ENCODE measurements at regions not wholly inside any gene's neighbourhood (a gene's known extent, or its start where the extent isn't known, plus 50 kb on each side); places are given as distances from the start of the nearest gene placed in this dataset.
A peak's percentile ranks its signal among the peaks of the same experiment; 100 is the strongest.
"Not testable (repeated sequence)": the region's sequence is repeated elsewhere in the genome, so short reads cannot be mapped to it uniquely, and the experiment has no call there.

DNA sequence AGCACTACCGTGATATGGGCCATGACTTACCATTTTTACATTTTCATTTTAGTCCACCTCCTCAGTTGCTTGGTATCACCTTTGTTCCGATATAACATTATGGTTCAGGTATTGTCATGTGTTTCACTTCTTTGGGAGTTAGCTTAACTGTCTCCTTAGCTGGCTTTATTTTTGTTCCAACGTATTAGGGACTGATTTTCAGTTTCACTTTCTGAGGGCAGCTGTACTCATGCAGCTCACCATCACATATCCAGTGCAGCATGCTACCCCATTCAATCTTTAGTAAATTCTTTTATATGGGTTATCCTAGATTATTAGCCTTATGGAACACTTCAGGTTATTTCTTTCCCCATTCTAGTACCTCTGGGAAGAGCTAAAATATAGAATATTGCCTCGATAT is 362.2 kb upstream of the IRAK1BP1 start:
- DNase-seq (ENCODE audit: low spot score) = no peak

DNA sequence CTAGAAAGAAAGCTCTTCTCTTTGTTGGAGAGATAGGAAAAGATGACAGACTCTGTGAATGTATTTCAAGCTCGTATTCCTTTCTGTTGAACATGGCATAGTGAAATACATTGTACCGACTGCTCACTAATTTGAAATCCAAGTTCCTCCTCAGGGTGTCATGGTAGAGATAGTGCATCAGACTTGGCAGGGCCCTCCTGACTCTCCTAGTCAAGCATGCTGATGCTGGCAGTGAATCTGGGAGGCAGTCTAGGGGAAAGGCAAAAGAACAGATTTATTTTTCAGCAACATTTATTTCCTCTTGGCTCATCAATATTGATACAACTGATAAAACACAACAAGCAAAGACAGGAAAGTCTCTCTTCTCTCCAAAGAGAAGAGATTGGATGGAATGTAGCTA is 356.3 kb upstream of the IRAK1BP1 start:
- DNase-seq (ENCODE audit: low spot score) = no peak

DNA sequence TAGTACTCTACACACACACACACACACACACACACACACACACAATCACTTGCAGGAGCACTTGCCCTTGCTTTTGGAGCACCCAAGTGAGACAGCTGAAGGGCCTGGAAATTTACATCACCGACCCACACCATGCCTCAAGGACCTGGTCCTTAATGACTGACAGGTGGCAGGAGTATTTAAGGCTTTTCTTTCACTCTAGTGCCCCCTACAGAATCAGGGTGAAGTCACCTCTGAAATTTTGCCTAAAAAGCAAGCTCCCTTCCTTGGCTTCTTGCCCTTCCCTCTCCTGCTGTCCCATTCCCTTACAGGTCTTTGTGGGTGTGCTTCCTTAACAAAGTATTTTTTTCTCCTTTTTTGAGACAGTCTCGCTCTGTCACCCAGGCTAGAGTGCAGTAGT is 353.5 kb upstream of the IRAK1BP1 start:
- peak; percentile 18 for DNase-seq (ENCODE audit: low spot score)

DNA sequence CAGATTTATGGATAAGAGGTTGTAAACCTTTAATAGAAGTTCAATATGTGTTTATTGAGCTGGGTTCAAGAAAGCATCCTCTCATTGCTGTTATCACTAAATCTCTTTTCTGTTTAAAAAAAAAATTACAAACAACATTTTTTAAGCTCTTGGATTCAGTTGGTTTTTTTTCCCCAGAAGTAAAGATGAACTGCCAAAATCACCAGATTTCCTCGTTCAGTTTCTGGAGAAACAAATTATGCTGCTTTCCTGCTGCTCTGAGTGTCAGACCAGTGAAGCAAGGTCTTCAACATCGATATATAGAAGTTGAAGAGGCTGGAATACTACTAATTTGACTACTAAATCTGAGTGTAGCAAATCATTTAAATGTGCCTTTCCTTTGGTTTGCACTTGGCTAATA is 352.1 kb upstream of the IRAK1BP1 start:
- DNase-seq (ENCODE audit: low spot score) = no peak

DNA sequence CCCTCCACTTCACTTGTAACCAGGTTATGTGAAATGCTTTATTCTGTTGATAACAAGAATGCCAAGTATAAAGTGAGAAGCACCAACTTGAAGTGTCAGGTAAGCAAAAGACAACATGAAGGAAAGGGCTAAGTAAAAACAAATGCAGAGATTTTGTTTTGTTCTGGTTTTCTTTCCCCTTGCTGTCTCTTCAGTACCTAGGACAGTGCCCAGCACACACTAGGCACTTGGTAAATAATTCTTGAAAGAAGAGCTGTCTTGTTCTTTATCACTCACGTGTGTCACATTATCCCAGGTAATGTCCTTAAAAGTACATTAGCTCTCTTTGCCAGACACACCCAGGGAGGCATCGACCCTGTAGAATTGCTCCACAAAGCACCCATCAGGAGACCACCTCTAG is 350.0 kb upstream of the IRAK1BP1 start:
- DNase-seq (ENCODE audit: low spot score) = no peak

DNA sequence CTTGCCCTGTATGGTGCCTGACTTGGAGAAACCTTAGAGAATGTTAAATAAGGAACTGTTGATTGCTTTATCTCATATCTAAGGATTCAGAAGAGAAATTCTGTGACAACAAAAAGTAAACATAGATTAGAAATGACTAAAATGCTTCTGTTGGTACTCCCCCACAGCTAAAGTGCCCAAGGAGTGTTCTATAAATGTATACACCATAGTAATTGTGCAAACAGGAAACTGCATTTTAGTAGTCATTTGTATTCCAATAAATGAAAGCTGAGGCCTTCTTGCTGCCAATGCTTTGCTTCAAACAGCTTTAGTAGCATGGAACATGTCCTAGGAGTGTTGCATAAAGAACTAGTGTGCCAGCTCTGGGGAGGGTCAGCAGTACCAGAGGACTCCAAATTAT is 343.7 kb upstream of the IRAK1BP1 start:
- DNase-seq (ENCODE audit: low spot score) = no peak

DNA sequence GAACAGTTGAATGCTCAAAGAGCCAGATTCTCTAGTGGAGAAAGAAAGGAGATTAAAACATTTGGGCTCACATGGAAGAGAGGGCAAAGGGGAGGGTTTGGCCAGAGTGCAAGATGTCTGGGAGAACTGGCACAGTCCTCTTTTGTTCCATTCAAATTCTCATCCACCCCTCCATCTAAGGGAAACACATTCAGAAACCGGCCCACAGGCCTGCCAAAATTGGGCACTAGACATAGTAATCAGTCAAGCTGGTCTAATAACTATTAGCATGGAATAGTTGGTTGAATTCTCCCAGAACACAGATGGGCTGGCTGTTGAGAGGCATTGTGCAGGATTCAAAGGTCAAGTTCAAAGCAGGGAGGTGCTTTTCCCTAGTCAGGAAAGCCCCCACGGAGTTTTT is 341.4 kb upstream of the IRAK1BP1 start:
- no peak for DNase-seq (ENCODE audit: low spot score)

DNA sequence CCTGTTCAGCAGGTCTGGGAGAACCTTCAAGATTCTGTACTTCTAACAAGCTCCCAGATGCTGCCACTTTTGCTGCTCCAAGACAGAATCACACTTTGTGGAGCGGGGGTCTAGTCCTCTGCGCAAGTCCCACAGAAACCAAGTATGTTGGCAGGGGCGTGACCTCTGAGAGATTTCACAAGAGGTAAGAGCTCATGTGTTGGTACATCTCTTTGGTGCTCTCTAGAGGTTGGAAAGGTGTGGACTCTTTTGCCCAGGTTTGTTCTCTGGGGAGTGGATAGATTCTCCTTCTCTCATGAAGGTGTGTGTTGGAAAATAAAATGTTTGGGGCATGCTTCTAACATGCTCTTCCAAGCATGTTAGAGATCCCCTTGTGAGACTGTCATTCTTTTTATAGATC is 340.9 kb upstream of the IRAK1BP1 start:
- DNase-seq (ENCODE audit: low spot score) = no peak

DNA sequence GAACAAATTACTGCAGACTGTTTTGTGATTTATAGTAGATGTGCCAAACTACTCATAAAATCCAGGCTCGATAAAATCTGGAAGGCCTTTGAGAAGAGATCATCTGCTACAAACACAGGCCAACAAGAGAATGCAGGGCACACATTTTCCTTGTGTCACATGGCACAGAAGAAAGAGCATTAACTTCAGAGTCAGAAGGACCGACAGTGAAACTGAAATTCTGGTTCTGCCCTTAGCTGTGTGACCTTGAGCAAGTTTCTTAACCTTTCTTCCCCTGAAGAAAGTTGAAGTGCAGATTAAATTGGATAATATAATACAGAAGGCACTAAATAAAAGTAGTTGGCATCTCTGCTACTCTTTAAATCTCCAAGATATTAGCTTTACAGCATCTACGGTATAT is 338.4 kb upstream of the IRAK1BP1 start:
- DNase-seq (ENCODE audit: low spot score) = no peak

DNA sequence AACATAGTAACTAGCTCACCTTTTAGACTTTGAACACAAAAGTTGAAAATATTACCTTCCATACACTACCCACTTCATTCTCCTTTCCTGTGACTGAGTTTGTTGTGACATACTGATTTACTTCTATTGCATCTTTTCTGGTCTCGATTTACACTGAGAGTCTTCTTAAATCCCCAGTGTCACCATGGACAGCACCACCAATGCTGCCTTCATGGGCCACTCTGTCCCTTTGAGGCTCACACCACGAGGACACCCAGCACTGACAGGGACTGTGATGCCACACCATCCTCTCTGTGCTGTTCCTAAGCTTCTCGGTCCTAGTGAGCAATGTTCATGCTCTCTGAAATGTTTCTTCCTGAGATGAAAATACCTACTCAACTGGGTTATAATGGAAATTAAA is 337.1 kb upstream of the IRAK1BP1 start:
- DNase-seq (ENCODE audit: low spot score) = no peak

DNA sequence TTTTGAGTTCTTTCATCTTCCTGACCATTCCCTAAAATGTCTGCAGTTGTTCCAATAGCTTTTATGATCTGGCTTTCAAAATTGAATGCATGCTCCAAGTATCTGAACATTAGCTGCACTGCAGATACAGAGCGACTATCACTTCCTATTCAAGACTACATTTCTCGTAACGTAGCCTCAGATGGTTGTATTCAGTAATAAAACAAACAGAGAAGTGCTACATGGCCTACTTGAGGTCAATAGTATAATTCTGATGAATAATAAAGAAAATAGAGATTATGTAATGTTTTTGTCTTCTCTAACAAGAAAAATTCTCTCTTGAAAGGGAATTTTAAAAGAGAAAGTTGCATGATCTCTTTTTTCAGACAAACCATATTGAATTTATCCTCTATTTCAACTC is 333.9 kb upstream of the IRAK1BP1 start:
- no peak for DNase-seq (ENCODE audit: low spot score)

DNA sequence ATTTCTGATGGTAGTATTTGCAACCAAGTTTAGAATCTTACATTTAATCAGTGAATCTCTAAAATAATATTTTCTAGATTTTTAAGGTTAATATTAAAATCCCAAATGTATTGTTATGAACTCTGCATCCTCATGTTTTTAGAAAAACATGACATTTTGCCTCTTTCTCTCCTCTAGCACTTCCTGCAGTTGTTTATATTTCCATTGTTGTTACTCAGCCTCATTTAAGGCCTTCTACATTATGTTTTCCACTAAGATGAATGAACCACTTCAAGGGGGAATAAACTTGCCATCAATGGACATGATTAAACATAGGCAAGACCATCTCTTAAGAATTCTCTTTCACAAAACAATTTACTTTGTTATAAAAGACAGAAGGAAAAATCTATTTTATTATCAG is 333.5 kb upstream of the IRAK1BP1 start:
- DNase-seq (ENCODE audit: low spot score) = no peak

DNA sequence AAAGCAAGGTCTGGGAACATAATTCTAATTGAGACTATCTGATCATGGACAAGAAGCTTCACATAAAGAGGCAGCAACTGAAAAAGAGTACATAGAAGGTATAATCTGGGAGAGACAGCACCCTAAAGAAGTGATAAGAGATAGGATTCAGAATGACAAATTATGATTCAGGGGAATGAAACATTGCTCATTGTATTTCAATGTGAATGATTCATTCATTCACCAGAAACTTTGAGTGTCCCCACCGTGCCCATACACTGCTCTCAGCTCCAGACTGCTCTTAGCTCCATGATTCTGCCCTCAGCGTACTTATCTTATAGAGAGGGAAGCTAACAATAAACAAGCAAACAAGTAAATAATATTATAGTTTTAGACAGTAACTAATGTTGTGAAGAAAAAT is 329.3 kb upstream of the IRAK1BP1 start:
- peak; percentile 60 for DNase-seq (ENCODE audit: low spot score)

DNA sequence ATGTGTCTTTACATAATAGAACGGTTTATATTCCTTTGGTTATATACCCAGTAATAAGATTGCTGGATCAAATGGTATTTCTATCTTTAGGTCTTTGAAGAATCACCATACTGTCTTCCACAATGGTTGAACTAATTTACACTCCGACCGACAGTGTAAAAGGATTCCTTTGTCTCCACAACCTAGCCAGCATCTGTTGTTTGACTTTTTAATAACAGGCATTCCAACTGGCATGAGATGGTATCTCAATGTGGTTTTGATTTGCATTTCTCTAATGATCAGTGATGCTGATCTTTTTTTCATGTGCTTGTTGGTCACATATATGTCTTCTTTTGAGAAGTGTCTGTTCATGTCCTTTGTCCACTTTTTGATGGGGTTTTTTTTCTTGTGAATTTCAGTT is 319.7 kb upstream of the IRAK1BP1 start:
- not testable (repeated sequence) for DNase-seq (ENCODE audit: low spot score)

DNA sequence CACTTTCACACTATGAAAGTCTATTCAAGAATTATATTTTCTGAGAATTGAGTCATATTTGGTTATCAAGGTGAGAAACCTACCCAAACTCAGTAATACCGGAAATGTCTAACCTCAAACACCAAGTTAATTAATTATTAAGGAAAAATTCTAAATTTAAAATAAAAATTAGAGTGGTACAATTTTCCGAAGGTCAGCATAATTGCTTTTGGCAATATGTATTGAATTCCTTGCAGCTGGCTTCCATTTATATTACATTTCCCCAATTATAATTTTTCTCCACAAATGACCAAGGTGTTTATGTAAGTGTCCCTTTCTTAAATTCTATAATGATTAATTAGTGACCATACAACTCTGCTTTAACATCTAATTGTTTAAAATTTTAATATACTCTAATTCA is 316.0 kb upstream of the IRAK1BP1 start:
- no peak for DNase-seq (ENCODE audit: low spot score)

DNA sequence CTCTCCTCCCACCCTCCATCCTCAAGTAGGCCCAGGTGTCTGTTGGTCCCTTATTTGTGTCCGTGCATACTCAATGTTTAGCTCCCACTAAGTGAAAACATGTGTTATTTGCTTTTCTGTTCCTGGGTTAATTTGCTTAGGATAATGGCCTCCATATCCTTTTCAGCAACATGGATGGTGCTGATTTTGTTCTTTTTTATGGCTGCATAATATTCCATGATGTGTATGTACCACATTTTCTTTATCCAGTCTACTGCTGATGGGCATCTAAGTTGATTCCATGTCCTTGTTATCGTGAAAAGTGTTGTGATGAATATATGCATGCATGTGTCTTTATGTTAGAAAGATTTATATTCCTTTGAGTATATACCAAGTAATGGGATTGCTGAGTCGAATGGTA is 314.9 kb upstream of the IRAK1BP1 start:
- no peak for DNase-seq (ENCODE audit: low spot score)

DNA sequence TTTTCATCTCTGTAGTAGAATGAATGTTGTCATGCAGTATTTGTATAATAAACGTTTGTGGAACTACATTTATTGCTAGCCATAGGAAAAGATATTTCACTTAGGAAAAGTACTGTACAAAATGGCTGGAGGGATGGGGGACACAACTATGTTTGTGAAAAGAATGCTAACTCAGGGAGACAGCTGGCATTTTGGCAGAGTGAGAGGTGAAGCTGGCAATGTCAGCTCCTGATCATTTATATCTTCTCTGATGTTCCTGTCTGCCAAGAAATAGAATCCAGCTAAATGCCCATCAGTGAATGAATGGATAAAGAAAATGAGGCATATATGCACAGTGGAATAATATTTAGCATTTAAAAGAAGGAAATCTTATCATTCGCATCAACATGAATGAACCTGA is 313.0 kb upstream of the IRAK1BP1 start:
- no peak for DNase-seq (ENCODE audit: low spot score)

DNA sequence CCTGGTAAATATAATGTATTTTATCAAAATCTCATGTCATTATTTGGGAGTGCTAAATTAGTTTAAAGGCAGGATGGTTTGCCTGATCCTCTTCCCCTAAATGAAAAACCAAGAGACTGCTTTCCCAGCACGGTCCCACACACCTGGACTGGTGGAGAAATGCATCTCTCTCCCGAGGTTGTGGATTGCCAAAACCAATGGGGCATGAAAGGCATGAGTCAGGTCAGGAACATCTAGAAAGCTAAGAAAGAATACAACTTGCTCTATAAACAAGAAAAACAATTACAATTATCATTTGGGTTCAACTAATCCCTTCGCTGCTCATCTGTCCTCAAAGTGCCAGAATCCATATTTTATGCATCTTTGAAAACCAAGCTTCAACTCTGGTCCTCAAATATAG is 308.3 kb upstream of the IRAK1BP1 start:
- no peak for DNase-seq (ENCODE audit: low spot score)

DNA sequence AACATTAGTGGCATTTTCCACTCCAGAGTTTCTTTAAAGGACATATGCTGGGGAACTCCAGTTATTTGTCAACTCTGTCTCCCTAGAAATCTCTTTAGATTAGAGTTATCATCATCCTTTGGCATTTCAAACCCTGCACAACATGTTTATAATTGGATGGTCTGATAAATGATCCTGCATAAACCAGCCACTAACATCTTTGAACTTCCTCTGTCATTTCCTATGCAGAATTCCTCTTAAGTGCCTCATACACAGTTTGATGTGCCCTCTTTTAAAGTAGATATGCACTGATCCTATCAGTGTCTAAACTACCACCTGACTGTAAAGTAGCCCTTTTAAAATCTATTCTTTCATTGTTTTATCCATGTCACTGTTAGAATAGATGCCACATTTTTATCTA is 306.3 kb upstream of the IRAK1BP1 start:
- DNase-seq (ENCODE audit: low spot score) = no peak

DNA sequence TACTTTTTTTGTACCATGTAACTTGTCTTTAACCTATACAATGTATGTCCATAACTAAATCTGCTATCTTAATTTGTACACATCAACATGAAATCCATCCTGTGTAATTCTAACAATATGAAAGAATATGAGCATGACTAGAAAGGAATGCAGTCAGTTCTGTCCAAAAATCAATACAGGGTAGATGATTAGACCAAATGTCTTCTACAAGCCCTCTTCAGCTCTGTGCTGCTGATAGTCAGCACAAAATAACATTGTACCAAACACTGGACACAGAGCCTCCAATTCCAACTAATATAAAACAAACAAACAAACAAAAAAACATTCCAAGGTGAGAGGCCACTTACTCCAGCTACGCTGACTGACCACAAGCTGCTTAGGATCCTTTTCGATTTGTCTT is 301.4 kb upstream of the IRAK1BP1 start:
- no peak for DNase-seq (ENCODE audit: low spot score)

DNA sequence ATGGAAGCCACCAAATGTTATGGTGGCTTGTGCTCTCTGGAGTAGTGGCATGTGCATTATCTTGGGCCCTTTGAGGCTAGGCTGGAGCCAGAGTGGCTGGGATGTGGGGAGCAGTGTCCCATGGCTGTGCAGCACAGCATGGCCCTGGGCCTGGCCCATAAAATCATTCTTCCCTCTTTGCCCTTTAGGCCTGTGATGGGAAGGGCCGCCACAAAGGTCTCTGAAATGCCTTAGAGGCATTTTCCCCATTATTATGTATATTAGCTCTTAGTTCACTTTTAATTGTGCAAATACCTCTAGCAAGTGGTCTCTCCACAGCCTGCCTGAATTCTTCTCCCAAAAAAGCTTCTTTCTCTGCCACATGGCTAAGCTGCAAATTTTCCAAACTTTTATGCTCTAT is 297.3 kb upstream of the IRAK1BP1 start:
- DNase-seq (ENCODE audit: low spot score) = no peak

DNA sequence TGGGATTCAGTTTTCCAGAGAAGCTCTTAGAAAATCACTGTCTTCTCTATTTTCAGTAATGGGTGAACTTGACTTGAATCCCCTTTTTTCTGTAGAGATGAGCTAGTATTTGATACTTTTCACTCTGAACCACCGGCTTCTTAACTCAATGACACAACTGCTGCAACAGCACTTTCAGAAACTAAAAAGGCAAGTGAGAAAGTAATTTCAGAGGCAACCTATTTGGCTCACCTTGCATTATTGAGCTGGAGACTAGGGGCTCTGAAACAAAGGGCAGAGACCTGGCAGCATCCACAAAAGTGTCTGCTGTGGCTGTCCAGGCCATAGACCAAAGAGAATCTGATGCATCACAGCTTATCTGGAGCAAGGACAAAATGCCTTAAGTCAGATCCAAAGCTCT is 289.8 kb upstream of the IRAK1BP1 start:
- DNase-seq (ENCODE audit: low spot score) = no peak

DNA sequence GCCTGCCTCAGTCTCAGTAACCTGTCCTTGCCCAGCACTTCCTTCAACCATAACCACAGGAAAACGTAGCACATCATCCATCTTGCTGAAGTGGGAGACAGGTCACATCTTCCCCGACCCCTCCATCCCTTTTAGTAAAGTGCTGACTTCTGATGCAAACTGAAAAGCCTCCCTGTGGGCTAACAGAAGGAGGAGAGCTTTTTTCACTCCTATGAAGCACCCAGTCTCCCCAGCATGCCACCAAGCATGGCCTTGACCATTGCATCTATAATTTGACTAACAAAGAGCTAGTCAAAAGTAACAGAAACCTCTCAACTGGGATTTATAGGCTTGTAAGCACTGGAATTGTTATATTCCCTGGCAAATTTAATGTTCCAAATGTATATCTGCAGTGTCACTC is 288.9 kb upstream of the IRAK1BP1 start:
- no peak for DNase-seq (ENCODE audit: low spot score)

DNA sequence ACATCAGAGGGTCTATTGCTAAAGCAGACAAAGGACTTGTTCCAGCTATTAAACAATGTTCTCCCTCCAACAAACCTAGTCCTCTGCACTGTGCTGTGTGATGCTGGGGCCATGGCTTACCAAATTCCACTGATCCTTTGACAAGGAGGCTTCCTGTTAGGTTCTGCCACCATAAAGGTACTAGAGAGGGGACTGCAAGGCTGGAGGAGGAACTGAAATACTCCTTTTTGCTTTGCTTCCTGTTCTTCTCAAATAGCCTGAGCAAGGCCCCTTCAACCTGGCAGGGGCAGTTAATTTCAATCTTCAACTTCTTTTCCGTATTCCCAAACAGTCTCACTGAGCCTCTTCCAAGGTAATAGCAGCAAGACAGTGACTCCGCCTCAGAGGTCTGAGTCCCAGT is 286.4 kb upstream of the IRAK1BP1 start:
- DNase-seq (ENCODE audit: low spot score) = no peak

DNA sequence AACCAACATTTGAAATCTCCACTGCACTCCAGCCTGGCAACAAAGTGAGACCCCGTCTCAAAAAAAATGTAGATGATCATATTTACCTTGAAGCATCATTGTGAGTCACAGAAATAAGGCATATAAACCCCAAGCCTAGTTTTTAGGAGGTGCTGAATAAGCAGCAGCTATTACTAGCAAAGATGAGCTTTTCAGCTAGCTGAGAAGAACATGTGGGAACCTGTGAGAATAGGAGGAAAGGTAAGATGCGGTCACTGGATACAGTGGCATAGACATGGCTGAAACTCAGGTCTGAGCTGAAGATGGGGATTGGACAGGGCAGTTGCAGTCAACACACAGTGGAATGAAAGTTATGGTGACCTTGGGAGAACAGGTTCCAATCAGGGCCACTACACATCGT is 284.3 kb upstream of the IRAK1BP1 start:
- DNase-seq (ENCODE audit: low spot score) = no peak

DNA sequence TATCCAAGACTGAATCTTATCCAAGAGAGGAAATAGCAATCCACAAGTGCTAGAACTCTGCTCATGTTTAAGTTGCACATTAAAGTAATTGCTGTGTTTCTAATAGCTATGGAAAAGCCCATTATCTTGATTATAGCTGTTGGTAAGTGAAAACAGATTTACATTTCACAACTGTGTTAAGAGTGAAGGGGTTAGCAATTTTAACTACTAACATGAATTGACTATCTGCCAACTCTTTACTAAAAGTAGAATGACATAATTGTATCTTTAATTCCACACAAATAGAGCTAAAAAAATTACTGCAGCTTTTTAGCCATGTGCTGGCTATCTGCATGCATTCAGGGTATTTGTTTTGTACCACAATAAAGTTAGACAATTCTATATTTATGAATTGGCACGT is 277.9 kb upstream of the IRAK1BP1 start:
- DNase-seq (ENCODE audit: low spot score) = no peak

Data from RKO (cell line).